ENCODE measurements at regions not wholly inside any gene's neighbourhood (a gene's known extent, or its start where the extent isn't known, plus 50 kb on each side); places are given as distances from the start of the nearest gene placed in this dataset.

GRCh38 chr21:28150778-28151177 is 841.9 kb downstream of the LTN1 start:
- TF ChIP-seq CTCF (optimal IDR thresholded peaks at IDR 0.05 in 1 of 3, IDR thresholded peaks at IDR 0.05 in 1 of 3, conservative IDR thresholded peaks at IDR 0.05 in 1 of 3; ENCODE audit: extremely low read depth in 1 of 3, insufficient read depth in 2 of 3, low read length in 3 of 3) (no peak), EZH2 (IDR thresholded peaks at IDR 0.05; ENCODE audit: low read length) (no peak)
